ENCODE measurements at regions not wholly inside any gene's neighbourhood (a gene's known extent, or its start where the extent isn't known, plus 50 kb on each side); places are given as distances from the start of the nearest gene placed in this dataset.
"Not testable (repeated sequence)": the region's sequence is repeated elsewhere in the genome, so short reads cannot be mapped to it uniquely, and the experiment has no call there.

DNA sequence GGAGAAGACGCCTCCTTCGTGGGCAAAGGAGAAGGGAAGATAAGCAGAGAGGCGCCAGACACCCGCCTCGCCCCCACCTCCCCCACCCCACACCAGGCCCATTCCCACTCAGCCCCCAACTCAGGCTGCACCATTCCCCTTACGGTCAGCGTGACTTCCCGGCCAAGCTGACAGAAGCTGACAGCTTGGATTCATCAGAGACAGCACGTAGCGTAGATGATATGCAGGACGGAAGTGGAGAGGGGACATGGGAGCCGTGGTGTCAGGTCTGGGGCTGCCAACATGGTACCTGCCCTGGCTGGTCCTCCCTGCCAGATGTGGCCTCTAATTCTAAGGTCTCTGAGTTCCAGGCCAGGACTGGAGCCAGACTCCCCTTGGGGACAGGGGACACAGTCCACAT is 139.0 kb downstream of the TBC1D2B start:
- TF ChIP-seq, protein P1, sequence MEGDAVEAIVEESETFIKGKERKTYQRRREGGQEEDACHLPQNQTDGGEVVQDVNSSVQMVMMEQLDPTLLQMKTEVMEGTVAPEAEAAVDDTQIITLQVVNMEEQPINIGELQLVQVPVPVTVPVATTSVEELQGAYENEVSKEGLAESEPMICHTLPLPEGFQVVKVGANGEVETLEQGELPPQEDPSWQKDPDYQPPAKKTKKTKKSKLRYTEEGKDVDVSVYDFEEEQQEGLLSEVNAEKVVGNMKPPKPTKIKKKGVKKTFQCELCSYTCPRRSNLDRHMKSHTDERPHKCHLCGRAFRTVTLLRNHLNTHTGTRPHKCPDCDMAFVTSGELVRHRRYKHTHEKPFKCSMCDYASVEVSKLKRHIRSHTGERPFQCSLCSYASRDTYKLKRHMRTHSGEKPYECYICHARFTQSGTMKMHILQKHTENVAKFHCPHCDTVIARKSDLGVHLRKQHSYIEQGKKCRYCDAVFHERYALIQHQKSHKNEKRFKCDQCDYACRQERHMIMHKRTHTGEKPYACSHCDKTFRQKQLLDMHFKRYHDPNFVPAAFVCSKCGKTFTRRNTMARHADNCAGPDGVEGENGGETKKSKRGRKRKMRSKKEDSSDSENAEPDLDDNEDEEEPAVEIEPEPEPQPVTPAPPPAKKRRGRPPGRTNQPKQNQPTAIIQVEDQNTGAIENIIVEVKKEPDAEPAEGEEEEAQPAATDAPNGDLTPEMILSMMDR (IDR thresholded peaks at IDR 0.05) = not testable (repeated sequence)
- TF ChIP-seq POLR2AphosphoS5 (IDR thresholded peaks at IDR 0.05) = not testable (repeated sequence)
